ENCODE measurements at regions not wholly inside any gene's neighbourhood (a gene's known extent, or its start where the extent isn't known, plus 50 kb on each side); places are given as distances from the start of the nearest gene placed in this dataset.

DNA sequence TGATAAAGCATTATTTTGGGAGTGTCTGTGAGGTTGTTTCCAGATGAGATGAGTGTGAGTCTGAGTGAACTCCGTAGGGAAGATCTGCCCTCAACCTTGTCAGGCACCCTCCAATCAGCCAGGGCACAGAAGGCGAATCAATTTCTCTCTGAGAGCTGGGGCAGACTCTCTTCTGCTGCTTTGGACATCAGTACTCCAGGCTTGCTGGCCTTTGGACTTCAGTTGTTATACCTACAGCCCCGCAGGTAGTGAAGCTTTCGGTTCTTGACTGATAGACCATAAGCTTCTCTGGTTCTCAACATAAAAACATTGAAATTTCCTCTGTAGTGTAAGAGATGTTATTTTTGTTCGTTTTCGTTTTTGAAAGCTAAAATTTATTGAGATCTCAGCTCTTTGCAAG, 71.4 kb downstream of the MAFB start:
- Histone ChIP-seq H3K27ac (ENCODE audit: low read depth in 1 of 2, low read length in 2 of 2) (no peak overlapping the region), H3K36me3 (ENCODE audit: control insufficient read depth in 1 of 2, insufficient read depth in 2 of 2, low read length in 1 of 2) (no peaks in the 10 kb centered on the region), H3K4me1 (ENCODE audit: control insufficient read depth in 1 of 2, insufficient read depth in 2 of 2, low read length in 2 of 2) (no peaks in the 10 kb centered on the region), H3K27me3 (ENCODE audit: control insufficient read depth in 1 of 2, insufficient read depth in 2 of 2, low read length in 1 of 2) (no peaks in the 10 kb centered on the region), H3K9me3 (ENCODE audit: control insufficient read depth, low read length) (no peaks in the 10 kb centered on the region), H3K4me3 (ENCODE audit: low read length in 2 of 2) (no peak overlapping the region)
- ATAC-seq (ENCODE audit: low FRiP score) = no peak
- WGBS, 2 donors = 79% methylated on average over 6 of the region's 6 CpGs
- no peak for DNase-seq
- intact Hi-C loops (cut with DNase I) = no loop called here

DNA sequence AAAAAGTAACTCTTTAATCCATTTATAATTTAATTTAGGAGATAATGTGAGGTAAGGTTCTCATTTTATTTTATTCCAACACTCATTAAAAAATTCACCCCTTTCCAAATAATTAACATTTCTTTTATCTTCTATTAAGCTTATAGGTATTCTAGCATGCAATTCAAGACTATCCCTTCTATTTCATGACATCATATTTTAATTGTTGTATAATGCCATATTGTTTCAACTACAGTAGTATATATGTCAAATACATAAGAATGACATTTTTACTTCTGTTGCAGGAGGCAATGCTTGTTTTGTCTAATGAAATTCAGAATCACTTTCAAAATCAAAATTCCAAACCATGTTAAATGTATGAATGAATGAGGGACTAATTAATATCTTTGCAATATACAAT, 76.2 kb downstream of the MAFB start:
- ATAC-seq (ENCODE audit: low FRiP score) (no peak), DNase-seq (no peak)
- Histone ChIP-seq H3K4me1 (ENCODE audit: control insufficient read depth in 1 of 2, insufficient read depth in 2 of 2, low read length in 2 of 2) (no peaks in the 10 kb centered on the region), H3K4me3 (ENCODE audit: low read length in 2 of 2) (no peak overlapping the region), H3K27me3 (ENCODE audit: control insufficient read depth in 1 of 2, insufficient read depth in 2 of 2, low read length in 1 of 2) (no peaks in the 10 kb centered on the region), H3K27ac (ENCODE audit: low read depth in 1 of 2, low read length in 2 of 2) (no peak overlapping the region), H3K9me3 (ENCODE audit: control insufficient read depth, low read length) (no peaks in the 10 kb centered on the region), H3K36me3 (ENCODE audit: control insufficient read depth in 1 of 2, insufficient read depth in 2 of 2, low read length in 1 of 2) (no peaks in the 10 kb centered on the region)
- intact Hi-C loops (cut with DNase I) = no loop called here

DNA sequence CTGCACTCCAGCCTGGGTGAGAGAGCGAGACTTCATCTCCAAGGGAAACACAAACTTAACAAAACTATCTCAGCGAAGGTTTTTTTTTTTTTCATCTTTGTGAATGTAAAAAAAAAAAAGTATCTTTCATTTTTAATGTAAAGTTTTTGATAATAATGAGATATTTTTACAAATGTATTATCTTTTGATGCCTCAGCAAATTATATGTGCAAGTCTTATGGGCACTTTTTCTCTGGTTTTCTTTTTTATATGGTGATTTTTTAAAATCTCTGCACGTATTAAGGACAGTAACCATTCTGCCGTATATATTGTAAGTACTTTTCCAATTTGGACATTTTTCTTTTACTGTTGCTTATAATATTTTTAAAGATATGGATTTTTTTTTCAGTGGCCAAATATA, 76.8 kb downstream of the MAFB start:
- 76 to 80% methylated on average over 4 of the region's 4 CpGs for WGBS, 2 donors
- intact Hi-C loops (cut with DNase I) = no loop called here
- no peak overlapping the region for H3K27ac ChIP-seq (ENCODE audit: low read depth in 1 of 2, low read length in 2 of 2)
- no peaks in the 10 kb centered on the region for H3K9me3 ChIP-seq (ENCODE audit: control insufficient read depth, low read length)
- ATAC-seq (ENCODE audit: low FRiP score) = no peak
- no peaks in the 10 kb centered on the region for H3K27me3 ChIP-seq (ENCODE audit: control insufficient read depth in 1 of 2, insufficient read depth in 2 of 2, low read length in 1 of 2)
- no peak for DNase-seq
- no peaks in the 10 kb centered on the region for H3K36me3 ChIP-seq (ENCODE audit: control insufficient read depth in 1 of 2, insufficient read depth in 2 of 2, low read length in 1 of 2)
- no peak overlapping the region for H3K4me3 ChIP-seq (ENCODE audit: low read length in 2 of 2)
- H3K4me1 ChIP-seq (ENCODE audit: control insufficient read depth in 1 of 2, insufficient read depth in 2 of 2, low read length in 2 of 2) = no peaks in the 10 kb centered on the region

DNA sequence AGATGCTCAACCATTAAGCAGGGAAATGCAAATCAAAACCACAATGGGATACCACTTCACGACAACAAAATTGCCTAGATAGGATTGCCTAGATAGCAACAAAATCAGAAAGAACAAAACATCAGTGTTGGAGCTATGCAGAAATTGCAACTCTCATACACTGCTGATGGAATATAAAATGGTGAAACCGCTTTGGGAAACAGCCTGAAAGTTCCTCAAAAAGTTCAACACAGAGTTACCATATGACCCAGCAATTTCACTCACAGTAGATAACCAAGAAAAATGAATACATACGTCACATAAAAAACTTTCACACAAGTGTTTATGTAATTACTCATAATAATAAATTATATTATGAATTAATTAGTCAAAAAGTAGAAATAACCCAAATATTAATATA, 78.3 kb downstream of the MAFB start:
- 63 to 69% methylated on average over 3 of the region's 3 CpGs for WGBS, 2 donors
- DNase-seq = no peak
- Histone ChIP-seq H3K27me3 (ENCODE audit: control insufficient read depth in 1 of 2, insufficient read depth in 2 of 2, low read length in 1 of 2) (no peaks in the 10 kb centered on the region), H3K4me1 (ENCODE audit: control insufficient read depth in 1 of 2, insufficient read depth in 2 of 2, low read length in 2 of 2) (no peaks in the 10 kb centered on the region), H3K4me3 (ENCODE audit: low read length in 2 of 2) (no peak overlapping the region), H3K36me3 (ENCODE audit: control insufficient read depth in 1 of 2, insufficient read depth in 2 of 2, low read length in 1 of 2) (no peaks in the 10 kb centered on the region), H3K27ac (ENCODE audit: low read depth in 1 of 2, low read length in 2 of 2) (no peak overlapping the region), H3K9me3 (ENCODE audit: control insufficient read depth, low read length) (no peaks in the 10 kb centered on the region)
- intact Hi-C loops (cut with DNase I) = no loop called here
- ATAC-seq (ENCODE audit: low FRiP score) = no peak

DNA sequence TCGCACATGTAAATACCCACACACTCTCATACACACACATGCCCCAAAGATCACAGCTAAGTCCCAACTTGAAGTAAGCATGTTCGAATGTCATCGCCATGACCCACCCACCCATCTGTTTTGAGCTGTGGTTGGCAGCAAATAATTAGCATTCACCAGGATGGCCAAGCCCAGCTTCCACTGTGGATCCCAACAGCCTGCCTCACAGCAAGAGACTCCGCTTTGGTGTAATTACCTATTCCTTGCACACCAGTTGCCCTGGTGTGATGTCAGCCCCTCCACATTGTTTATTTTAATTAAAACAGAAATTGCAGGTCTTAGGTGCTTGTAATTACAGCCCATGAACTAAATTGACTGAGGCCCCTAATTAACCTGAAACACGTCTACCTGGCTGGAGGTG, 81.1 kb downstream of the MAFB start:
- ATAC-seq (ENCODE audit: low FRiP score) (no peak), DNase-seq (no peak)
- H3K27me3 ChIP-seq (ENCODE audit: control insufficient read depth in 1 of 2, insufficient read depth in 2 of 2, low read length in 1 of 2) = no peaks in the 10 kb centered on the region
- H3K4me3 ChIP-seq (ENCODE audit: low read length in 2 of 2) = no peak overlapping the region
- H3K36me3 ChIP-seq (ENCODE audit: control insufficient read depth in 1 of 2, insufficient read depth in 2 of 2, low read length in 1 of 2) = no peaks in the 10 kb centered on the region
- H3K27ac ChIP-seq (ENCODE audit: low read depth in 1 of 2, low read length in 2 of 2) = no peak overlapping the region
- WGBS, 2 donors = 93 to 94% methylated on average over 5 of the region's 5 CpGs
- intact Hi-C loops (cut with DNase I) = no loop called here
- no peaks in the 10 kb centered on the region for H3K9me3 ChIP-seq (ENCODE audit: control insufficient read depth, low read length)
- no peaks in the 10 kb centered on the region for H3K4me1 ChIP-seq (ENCODE audit: control insufficient read depth in 1 of 2, insufficient read depth in 2 of 2, low read length in 2 of 2)

DNA sequence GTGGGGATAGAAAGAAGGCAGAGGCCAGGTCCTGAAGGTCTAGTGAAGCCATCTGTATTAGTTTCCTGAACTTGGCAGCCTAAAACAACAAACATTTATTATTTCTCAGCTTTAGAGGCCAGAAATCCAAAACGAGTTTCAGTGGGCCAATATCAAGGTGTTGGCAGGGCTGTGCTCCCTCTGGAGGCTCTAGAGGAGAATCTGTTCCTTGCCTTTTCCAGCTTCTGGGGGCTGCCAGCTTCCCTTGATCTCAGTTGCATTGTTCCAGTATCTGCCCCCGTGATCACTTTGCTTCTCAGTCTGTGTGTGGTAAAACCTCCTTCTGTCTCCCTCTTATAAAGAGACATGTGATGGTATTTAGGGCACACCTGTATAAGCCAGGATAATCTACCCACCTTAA, 82.4 kb downstream of the MAFB start:
- no peaks in the 10 kb centered on the region for H3K4me1 ChIP-seq (ENCODE audit: control insufficient read depth in 1 of 2, insufficient read depth in 2 of 2, low read length in 2 of 2)
- no peaks in the 10 kb centered on the region for H3K9me3 ChIP-seq (ENCODE audit: control insufficient read depth, low read length)
- no peaks in the 10 kb centered on the region for H3K27me3 ChIP-seq (ENCODE audit: control insufficient read depth in 1 of 2, insufficient read depth in 2 of 2, low read length in 1 of 2)
- H3K27ac ChIP-seq (ENCODE audit: low read depth in 1 of 2, low read length in 2 of 2) = no peak overlapping the region
- intact Hi-C loops (cut with DNase I) = no loop called here
- no peak overlapping the region for H3K4me3 ChIP-seq (ENCODE audit: low read length in 2 of 2)
- 24 to 26% methylated on average over 2 of the region's 2 CpGs for WGBS, 2 donors
- no peaks in the 10 kb centered on the region for H3K36me3 ChIP-seq (ENCODE audit: control insufficient read depth in 1 of 2, insufficient read depth in 2 of 2, low read length in 1 of 2)
- DNase-seq = no peak
- ATAC-seq (ENCODE audit: low FRiP score) = no peak

DNA sequence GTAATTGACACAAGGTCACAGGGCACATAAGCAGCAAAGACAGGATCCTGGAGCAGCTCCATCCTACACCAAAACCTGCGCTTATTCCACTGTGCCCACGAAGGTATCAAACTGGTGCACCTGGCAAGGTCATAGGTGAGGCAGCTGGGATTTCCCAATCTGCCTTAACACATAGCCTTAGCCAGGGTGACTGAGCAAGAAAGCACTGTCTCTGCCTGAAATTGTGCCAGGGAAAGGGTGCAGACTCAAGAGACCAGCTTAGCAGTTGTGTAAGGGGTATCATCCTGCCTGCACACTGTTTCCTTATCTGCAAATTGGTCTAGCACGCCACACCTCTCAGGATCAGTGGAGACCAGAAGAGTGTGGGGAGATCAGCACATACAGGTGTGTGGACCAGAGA, 82.8 kb downstream of the MAFB start:
- intact Hi-C loops (cut with DNase I) = no loop called here
- Histone ChIP-seq H3K4me1 (ENCODE audit: control insufficient read depth in 1 of 2, insufficient read depth in 2 of 2, low read length in 2 of 2) (no peaks in the 10 kb centered on the region), H3K27ac (ENCODE audit: low read depth in 1 of 2, low read length in 2 of 2) (no peak overlapping the region), H3K27me3 (ENCODE audit: control insufficient read depth in 1 of 2, insufficient read depth in 2 of 2, low read length in 1 of 2) (no peaks in the 10 kb centered on the region), H3K4me3 (ENCODE audit: low read length in 2 of 2) (no peak overlapping the region), H3K36me3 (ENCODE audit: control insufficient read depth in 1 of 2, insufficient read depth in 2 of 2, low read length in 1 of 2) (no peaks in the 10 kb centered on the region), H3K9me3 (ENCODE audit: control insufficient read depth, low read length) (no peaks in the 10 kb centered on the region)
- ATAC-seq (ENCODE audit: low FRiP score) (no peak), DNase-seq (no peak)
- 88 to 91% methylated on average over 3 of the region's 3 CpGs for WGBS, 2 donors

DNA sequence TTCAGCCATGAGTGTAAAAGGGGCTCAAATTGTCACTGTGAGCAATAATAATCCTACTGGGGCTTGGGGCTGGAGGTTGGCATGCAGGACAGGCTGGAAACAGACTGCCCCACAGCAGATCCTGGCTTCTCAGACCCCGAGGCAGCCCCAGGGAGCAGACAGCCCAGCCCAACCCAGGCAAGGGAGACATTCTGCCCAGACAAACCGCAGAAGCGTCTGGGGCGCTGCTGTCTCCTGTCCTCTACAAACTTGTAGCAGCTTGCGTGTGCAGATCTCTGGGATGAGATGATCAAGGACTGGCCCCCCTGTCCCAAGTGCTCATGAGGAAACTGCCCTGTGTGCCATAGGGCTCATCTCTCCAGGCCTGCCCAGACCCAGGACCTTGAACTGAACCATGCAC, 84.6 kb downstream of the MAFB start:
- Histone ChIP-seq H3K27me3 (ENCODE audit: control insufficient read depth in 1 of 2, insufficient read depth in 2 of 2, low read length in 1 of 2) (no peaks in the 10 kb centered on the region), H3K4me3 (ENCODE audit: low read length in 2 of 2) (no peak overlapping the region), H3K27ac (ENCODE audit: low read depth in 1 of 2, low read length in 2 of 2) (no peak overlapping the region), H3K36me3 (ENCODE audit: control insufficient read depth in 1 of 2, insufficient read depth in 2 of 2, low read length in 1 of 2) (no peaks in the 10 kb centered on the region), H3K9me3 (ENCODE audit: control insufficient read depth, low read length) (no peaks in the 10 kb centered on the region), H3K4me1 (ENCODE audit: control insufficient read depth in 1 of 2, insufficient read depth in 2 of 2, low read length in 2 of 2) (no peaks in the 10 kb centered on the region)
- ATAC-seq (ENCODE audit: low FRiP score) (no peak), DNase-seq (no peak)
- intact Hi-C loops (cut with DNase I) = no loop called here
- WGBS, 2 donors = 72 to 76% methylated on average over 5 of the region's 5 CpGs

DNA sequence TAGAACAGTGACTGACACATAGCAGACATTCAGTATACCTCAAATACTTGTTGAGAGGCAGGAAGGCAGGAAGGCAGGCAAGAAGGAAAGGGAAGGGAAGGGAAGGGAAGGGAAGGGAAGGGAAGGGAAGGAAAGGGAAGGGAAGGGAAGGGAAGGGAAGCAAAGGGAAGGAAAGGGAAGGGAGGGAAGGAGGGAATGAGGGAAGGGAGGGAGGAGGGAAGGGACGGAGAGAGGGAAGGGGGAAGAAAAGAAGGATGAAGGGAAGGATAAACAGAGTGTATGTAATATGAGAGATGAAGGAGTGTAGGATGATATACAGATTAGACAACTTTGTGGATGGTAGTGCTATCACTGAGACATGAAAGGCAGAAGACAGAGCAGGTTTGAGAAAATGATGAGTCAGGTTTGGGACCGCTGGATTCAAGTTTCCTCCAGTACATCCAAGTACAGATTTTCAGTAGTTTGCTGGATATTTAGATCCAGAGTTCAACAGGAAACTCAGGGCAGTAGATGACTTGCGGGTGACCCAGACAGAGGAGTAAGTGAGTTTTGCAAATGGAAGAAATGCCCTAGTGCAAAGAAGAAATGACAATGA, 85.9 kb downstream of the MAFB start:
- no peak for ATAC-seq (ENCODE audit: low FRiP score)
- intact Hi-C loops (cut with DNase I) = no loop called here
- 82 to 83% methylated on average over 3 of the region's 3 CpGs for WGBS, 2 donors

More for the DNA sequence above, 85.9 kb downstream of the MAFB start:
- H3K27ac ChIP-seq (ENCODE audit: low read depth in 1 of 2, low read length in 2 of 2) = no peak overlapping the region
- no peaks in the 10 kb centered on the region for H3K27me3 ChIP-seq (ENCODE audit: control insufficient read depth in 1 of 2, insufficient read depth in 2 of 2, low read length in 1 of 2)
- no peak for DNase-seq
- no peaks in the 10 kb centered on the region for H3K36me3 ChIP-seq (ENCODE audit: control insufficient read depth in 1 of 2, insufficient read depth in 2 of 2, low read length in 1 of 2)
- no peaks in the 10 kb centered on the region for H3K4me1 ChIP-seq (ENCODE audit: control insufficient read depth in 1 of 2, insufficient read depth in 2 of 2, low read length in 2 of 2)
- no peak overlapping the region for H3K4me3 ChIP-seq (ENCODE audit: low read length in 2 of 2)
- H3K9me3 ChIP-seq (ENCODE audit: control insufficient read depth, low read length) = no peaks in the 10 kb centered on the region
